ENCODE measurements at regions not wholly inside any gene's neighbourhood (a gene's known extent, or its start where the extent isn't known, plus 50 kb on each side); places are given as distances from the start of the nearest gene placed in this dataset.
A peak's percentile ranks its signal among the peaks of the same experiment; 100 is the strongest.

GRCh38 chr9:100699668-100700067, 121.8 kb downstream of the CAVIN4 start:
- no peaks in the 10 kb centered on the region for H3K36me3 ChIP-seq
- no peak overlapping the region for H3K27ac ChIP-seq
- no peak for ATAC-seq
- no peaks in the 10 kb centered on the region for H3K27me3 ChIP-seq
- 60 to 68% methylated on average over 8 of the region's 8 CpGs for WGBS, 2 donors (ENCODE audit: low coverage in 1 of 2)
- H3K4me3 ChIP-seq: no peak overlapping the region
- no peak for TF ChIP-seq POLR2AphosphoS5 (IDR thresholded peaks at IDR 0.05)
- no peak for TF ChIP-seq CTCF (IDR thresholded peaks at IDR 0.05)
- no peak for TF ChIP-seq POLR2A (IDR thresholded peaks at IDR 0.05)
- TF ChIP-seq EP300 (IDR thresholded peaks at IDR 0.05): no peak
- no peaks in the 10 kb centered on the region for H3K4me1 ChIP-seq
- H3K9me3 ChIP-seq: no peaks in the 10 kb centered on the region

GRCh38 chr9:100700689-100701318, 122.9 kb downstream of the CAVIN4 start:
- H3K4me1 ChIP-seq: no peaks in the 10 kb centered on the region
- 16 to 21% methylated on average over 4 to 5 of the region's 5 CpGs for WGBS, 2 donors (ENCODE audit: low coverage in 1 of 2)
- H3K27me3 ChIP-seq: no peaks in the 10 kb centered on the region
- H3K36me3 ChIP-seq: no peaks in the 10 kb centered on the region
- TF ChIP-seq EP300 (IDR thresholded peaks at IDR 0.05) (no peak), CTCF (IDR thresholded peaks at IDR 0.05) (peak in 1 of 4 experiments; percentile 25), POLR2AphosphoS5 (IDR thresholded peaks at IDR 0.05) (no peak), POLR2A (IDR thresholded peaks at IDR 0.05) (no peak)
- no peak for ATAC-seq
- H3K4me3 ChIP-seq: no peak overlapping the region
- H3K9me3 ChIP-seq: no peaks in the 10 kb centered on the region
- H3K27ac ChIP-seq: no peak overlapping the region

- no peaks in the 10 kb centered on the region for H3K9me3 ChIP-seq
- ATAC-seq: no peak
- H3K27me3 ChIP-seq: peaks cover 24% of the 10 kb centered on the region
- no peak overlapping the region for H3K27ac ChIP-seq
- no peaks in the 10 kb centered on the region for H3K36me3 ChIP-seq
- H3K4me1 ChIP-seq: no peaks in the 10 kb centered on the region
- WGBS, 2 donors (ENCODE audit: low coverage in 1 of 2): 58 to 63% methylated on average over 7 to 11 of the region's 11 CpGs
- H3K4me3 ChIP-seq: no peak overlapping the region
- TF ChIP-seq POLR2AphosphoS5 (IDR thresholded peaks at IDR 0.05): no peak
- no peak for TF ChIP-seq EP300 (IDR thresholded peaks at IDR 0.05)
- no peak for TF ChIP-seq POLR2A (IDR thresholded peaks at IDR 0.05)
- TF ChIP-seq CTCF (IDR thresholded peaks at IDR 0.05): peak in 3 of 4 experiments; percentile 31 to 67 (median 44)
These were observed 136.7 kb downstream of the CAVIN4 start for GRCh38 chr9:100714372-100715099.

GRCh38 chr9:100715100-100715380, 137.2 kb downstream of the CAVIN4 start:
- no peak overlapping the region for H3K27ac ChIP-seq
- WGBS, 2 donors (ENCODE audit: low coverage in 1 of 2): 55 to 70% methylated on average over 6 of the region's 6 CpGs
- peaks cover 19% of the 10 kb centered on the region for H3K27me3 ChIP-seq
- H3K4me1 ChIP-seq: no peaks in the 10 kb centered on the region
- H3K4me3 ChIP-seq: no peak overlapping the region
- no peaks in the 10 kb centered on the region for H3K9me3 ChIP-seq
- no peak for ATAC-seq
- TF ChIP-seq EP300 (IDR thresholded peaks at IDR 0.05) (no peak), CTCF (IDR thresholded peaks at IDR 0.05) (no peak), POLR2AphosphoS5 (IDR thresholded peaks at IDR 0.05) (no peak), POLR2A (IDR thresholded peaks at IDR 0.05) (no peak)
- H3K36me3 ChIP-seq: no peaks in the 10 kb centered on the region

- Histone ChIP-seq H3K4me3 (no peak overlapping the region), H3K4me1 (no peaks in the 10 kb centered on the region), H3K9me3 (no peaks in the 10 kb centered on the region), H3K27me3 (peaks cover 9% of the 10 kb centered on the region), H3K27ac (no peak overlapping the region), H3K36me3 (no peaks in the 10 kb centered on the region)
- TF ChIP-seq POLR2AphosphoS5 (IDR thresholded peaks at IDR 0.05) (no peak), POLR2A (IDR thresholded peaks at IDR 0.05) (no peak), CTCF (IDR thresholded peaks at IDR 0.05) (no peak), EP300 (IDR thresholded peaks at IDR 0.05) (no peak)
- ATAC-seq: no peak
- WGBS, 2 donors (ENCODE audit: low coverage in 1 of 2): 93 to 96% methylated on average over 4 to 5 of the region's 5 CpGs
These were observed 140.8 kb downstream of the CAVIN4 start for GRCh38 chr9:100718717-100719116.

Measured in gastroesophageal sphincter (tissue), 4 donors.